ENCODE measurements at regions not wholly inside any gene's neighbourhood (a gene's known extent, or its start where the extent isn't known, plus 50 kb on each side); places are given as distances from the start of the nearest gene placed in this dataset.

GRCh38 chr14:42095155-42095554, 488.5 kb downstream of the LRFN5 start:
- H3K4me3 ChIP-seq (ENCODE audit: low read depth, low read length), result no peak overlapping the region
- TF ChIP-seq, protein P1, sequence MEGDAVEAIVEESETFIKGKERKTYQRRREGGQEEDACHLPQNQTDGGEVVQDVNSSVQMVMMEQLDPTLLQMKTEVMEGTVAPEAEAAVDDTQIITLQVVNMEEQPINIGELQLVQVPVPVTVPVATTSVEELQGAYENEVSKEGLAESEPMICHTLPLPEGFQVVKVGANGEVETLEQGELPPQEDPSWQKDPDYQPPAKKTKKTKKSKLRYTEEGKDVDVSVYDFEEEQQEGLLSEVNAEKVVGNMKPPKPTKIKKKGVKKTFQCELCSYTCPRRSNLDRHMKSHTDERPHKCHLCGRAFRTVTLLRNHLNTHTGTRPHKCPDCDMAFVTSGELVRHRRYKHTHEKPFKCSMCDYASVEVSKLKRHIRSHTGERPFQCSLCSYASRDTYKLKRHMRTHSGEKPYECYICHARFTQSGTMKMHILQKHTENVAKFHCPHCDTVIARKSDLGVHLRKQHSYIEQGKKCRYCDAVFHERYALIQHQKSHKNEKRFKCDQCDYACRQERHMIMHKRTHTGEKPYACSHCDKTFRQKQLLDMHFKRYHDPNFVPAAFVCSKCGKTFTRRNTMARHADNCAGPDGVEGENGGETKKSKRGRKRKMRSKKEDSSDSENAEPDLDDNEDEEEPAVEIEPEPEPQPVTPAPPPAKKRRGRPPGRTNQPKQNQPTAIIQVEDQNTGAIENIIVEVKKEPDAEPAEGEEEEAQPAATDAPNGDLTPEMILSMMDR (IDR thresholded peaks at IDR 0.05; ENCODE audit: low read depth, low read length), result no peak

- no peak overlapping the region for H3K4me3 ChIP-seq (ENCODE audit: low read depth, low read length)
- TF ChIP-seq, protein P1 (IDR thresholded peaks at IDR 0.05; ENCODE audit: low read depth, low read length), result no peak
Measured at GRCh38 chr14:42090122-42090521, 483.4 kb downstream of the LRFN5 start.

DNA sequence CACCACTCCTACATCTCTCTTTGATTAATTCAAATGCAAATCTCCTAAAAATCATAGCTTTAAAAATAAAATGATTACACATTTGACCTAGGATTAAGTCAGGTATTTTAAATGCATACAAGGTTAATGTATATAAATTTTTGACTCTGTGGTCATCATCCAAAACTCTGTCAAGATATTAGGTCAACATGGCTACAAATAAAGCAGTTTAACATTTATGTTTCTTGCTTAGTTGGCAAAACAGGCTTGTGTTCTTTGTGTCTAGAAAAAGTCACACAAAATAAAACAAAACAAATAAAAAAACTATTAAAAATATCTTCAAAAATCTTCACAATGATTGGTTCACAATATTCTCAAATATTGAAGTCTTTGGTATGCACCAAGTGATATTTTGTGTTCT, 473.2 kb downstream of the LRFN5 start:
- TF ChIP-seq, protein P1 (IDR thresholded peaks at IDR 0.05; ENCODE audit: low read depth, low read length), result no peak

GRCh38 chr14:42078345-42078744, 471.7 kb downstream of the LRFN5 start:
- TF ChIP-seq, protein P1 (IDR thresholded peaks at IDR 0.05; ENCODE audit: low read depth, low read length), result no peak

More for the DNA sequence above, 473.2 kb downstream of the LRFN5 start:
- no peak overlapping the region for H3K4me3 ChIP-seq (ENCODE audit: low read depth, low read length)

GRCh38 chr14:42070031-42070430, 463.4 kb downstream of the LRFN5 start:
- H3K4me3 ChIP-seq (ENCODE audit: low read depth, low read length), result no peak overlapping the region
- TF ChIP-seq, protein P1 (IDR thresholded peaks at IDR 0.05; ENCODE audit: low read depth, low read length), result no peak

More at GRCh38 chr14:42078345-42078744, 471.7 kb downstream of the LRFN5 start:
- H3K4me3 ChIP-seq (ENCODE audit: low read depth, low read length), result no peak overlapping the region

- TF ChIP-seq, protein P1 (IDR thresholded peaks at IDR 0.05; ENCODE audit: low read depth, low read length), result no peak
- H3K4me3 ChIP-seq (ENCODE audit: low read depth, low read length), result no peak overlapping the region
Measured at GRCh38 chr14:42057111-42057510, 450.4 kb downstream of the LRFN5 start.

DNA sequence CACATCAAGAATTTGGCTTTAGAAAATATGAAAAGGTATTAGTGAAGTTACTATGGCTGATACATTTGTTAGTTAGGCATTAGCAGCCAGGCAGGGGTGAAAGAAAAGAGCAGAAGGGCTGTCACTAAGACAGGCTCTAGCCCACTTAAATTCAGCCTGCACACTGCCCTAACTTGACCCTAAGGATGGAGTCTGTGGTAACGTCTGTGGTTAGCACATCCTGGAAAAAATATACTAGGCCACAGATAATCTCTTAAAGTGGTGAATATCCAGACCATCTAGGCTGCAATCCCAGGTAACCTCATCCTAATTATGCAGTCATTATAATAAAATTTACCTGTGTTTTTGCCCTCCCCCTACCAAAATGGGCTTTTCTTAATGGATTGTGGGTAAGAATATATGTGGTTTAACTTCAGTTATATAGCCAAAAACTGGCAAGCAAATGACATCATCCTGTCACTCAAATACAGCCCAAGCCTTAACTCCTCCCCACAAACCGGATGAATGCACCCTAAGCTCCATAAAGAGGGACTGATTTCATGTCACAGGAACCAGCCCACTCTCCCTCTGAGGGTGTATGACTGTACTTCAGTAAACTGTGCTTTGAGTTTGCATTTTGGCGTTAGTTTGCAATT, 440.9 kb downstream of the LRFN5 start:
- TF ChIP-seq, protein P1 (IDR thresholded peaks at IDR 0.05; ENCODE audit: low read depth, low read length), result no peak
- H3K4me3 ChIP-seq (ENCODE audit: low read depth, low read length), result no peak overlapping the region

Data from WI38 (cell line).